GM19467 (cell line): ENCODE measurements at regions not wholly inside any gene's neighbourhood (a gene's known extent, or its start where the extent isn't known, plus 50 kb on each side); places are given as distances from the start of the nearest gene placed in this dataset.

Source experiments
- ATAC-seq: cut with Tn5 transposase; IDR thresholded peaks from one replicate; pipeline ENCODE4 v1.9.1; 2021; ENCODE audit warnings: mild to moderate bottlenecking, moderate library complexity; ENCODE audit not compliant: unreplicated experiment

DNA sequence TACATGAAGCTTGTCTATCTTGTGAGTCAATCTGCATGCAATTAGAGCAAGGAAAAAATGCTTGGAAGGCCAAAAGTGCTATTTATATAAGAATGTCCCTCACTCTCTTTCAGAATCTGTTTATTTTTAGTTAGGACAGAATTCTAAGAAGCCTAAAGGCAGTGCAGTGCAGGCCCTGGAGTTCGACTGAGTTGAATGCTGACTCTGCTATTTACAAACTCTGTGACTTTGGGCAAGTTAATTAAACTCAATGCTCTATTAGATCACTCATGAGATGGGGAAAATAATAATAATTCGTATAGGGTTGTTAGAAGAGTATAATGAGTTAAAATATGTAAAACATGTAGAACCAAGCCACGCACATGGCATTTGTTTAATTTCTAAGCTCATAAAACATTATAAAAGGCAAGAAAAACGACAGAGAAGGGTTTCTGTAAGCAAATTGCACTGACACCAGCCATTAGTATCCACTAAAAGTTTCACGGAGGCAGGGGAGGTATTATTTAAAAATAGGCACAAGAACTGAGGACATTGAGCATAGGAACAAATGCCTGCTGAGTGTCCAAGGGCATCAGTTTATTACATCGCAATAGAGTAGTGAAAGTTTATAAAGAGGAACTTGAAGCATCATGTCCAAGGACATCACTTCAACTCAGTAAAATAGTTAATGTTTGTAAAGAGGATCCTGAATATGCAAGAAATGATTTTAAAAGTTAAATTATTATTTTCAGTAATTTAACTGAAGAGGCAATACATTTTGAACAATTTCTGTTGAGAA lies 115.0 kb upstream of the INPP4B start:
- ATAC-seq, result no peak

DNA sequence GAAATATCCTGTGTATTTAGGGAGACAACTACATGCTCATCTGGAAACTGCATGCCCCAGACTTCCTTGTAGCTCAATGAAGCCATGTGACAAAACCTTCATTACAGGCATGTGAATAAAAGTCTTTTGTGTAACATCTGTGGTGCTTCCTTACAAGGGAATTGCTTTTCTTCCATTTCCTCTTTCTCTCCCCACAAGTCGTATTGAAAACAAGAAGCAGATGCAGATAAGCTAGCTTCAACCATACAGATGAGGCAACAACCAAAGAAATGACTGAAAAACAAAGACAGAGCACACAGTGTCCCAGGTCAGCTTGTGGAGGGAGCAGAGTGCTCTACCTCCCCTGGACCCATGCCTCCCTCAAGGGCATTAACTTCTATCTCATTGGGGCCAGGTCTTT lies 115.8 kb upstream of the INPP4B start:
- no peak for ATAC-seq

DNA sequence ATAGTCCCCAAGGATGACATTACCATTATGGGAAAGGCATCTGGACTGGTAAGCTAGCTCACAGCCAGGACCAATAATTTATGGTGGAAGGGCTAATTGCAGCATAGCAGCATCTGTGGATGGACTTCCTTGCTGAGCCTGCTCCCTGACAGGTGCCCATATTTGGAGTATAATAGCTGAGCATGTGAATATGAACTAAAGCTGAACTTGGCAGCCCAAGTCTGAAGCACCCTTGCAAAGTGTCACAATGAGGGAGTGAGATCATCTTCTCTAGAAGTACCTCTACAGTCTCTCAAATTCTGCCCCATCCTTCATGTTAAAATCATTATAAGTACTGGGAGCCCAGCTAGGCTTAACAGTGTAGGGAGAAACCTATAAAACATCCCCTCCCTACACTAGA lies 128.2 kb upstream of the INPP4B start:
- ATAC-seq, result no peak

DNA sequence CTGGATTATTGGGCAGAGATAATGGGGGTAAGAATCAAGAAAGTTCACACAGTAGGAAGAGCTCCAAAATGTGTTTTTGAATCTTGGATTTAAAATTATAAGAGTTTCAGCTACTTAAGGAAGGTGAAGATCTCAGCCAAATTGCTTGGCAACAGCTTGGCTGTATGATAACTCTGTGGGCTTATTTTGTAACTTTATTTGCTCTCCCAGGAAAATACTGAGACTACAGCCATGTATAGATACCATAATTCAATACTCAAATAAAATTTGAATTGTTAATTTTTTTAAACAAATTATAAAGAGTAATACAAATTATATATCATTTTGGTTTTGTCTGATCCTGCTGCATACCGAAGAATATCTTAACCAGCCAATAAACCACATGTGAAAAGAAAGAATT lies 129.5 kb upstream of the INPP4B start:
- ATAC-seq, result no peak

DNA sequence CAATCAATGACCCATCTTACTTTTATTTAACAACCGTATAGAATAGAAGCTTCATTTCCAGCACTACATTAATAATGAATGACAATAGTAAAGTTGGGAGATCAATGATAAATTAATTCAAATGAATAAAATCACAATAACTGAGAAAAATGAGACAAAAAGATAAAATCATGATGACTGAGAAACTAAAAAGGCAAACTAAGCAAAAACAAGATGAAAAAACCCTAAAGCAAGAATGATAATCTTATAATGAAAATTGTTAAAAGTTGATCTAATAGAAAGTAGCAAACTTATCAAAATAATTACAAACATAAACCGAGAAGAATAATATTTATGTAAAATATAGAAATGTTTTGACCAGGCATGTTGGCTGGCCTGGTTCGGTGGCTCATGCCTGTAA lies 130.4 kb upstream of the INPP4B start:
- ATAC-seq, result no peak

DNA sequence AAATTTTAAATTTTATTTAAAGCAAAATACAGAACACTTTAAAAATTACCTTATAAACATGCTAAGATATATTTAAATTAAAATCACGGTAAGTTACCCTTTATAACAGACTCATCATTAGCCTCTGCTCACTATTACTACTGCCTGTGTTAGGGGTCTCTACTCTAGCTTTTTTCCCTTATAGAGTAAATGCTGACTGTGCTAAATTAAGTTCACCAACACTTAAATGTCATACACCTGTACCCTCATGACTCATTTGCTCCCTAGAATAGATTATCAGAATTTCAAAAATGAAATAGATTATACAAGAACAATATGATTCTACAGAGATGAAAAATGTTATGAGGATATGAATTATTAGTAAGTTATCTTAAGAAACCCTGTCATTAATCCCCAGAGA lies 131.1 kb upstream of the INPP4B start:
- no peak for ATAC-seq

DNA sequence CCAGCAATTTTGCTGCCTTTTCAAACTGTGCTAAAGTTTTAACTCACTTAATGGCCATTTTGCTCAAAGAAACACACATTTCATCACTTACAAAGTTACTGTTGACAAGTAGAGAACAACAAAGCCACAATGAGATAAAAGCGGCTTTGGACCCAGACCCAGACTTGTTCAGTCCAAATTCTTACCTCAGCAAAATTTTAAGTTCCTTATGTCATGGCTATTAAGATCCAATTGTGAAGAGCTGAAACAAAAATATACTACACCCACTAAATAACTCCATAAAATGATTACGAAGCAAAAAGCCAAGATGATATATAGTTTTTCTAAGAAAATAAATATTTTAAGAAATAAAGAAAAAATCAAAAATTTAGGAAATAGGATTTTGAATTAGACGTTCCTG lies 137.0 kb upstream of the INPP4B start:
- no peak for ATAC-seq

DNA sequence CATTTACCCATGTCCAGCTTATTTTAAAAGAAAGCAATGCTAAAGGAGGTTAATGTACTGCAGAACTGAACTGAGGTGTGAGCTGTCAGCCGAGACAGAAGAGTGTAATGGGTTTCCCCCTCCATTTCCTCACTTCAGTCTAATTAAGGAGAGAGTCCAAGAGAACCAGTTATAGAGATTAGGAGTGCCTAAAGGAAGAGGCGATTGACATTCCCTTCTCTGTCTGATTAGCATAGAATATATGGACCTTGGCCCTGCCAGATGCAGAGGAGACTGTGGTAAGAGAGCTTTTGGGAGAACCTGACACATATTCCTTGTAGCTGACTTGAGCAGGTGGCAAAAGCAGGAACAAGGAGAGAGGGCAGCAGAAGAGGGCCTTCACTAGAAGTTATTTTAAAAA lies 137.5 kb upstream of the INPP4B start:
- ATAC-seq, result no peak

DNA sequence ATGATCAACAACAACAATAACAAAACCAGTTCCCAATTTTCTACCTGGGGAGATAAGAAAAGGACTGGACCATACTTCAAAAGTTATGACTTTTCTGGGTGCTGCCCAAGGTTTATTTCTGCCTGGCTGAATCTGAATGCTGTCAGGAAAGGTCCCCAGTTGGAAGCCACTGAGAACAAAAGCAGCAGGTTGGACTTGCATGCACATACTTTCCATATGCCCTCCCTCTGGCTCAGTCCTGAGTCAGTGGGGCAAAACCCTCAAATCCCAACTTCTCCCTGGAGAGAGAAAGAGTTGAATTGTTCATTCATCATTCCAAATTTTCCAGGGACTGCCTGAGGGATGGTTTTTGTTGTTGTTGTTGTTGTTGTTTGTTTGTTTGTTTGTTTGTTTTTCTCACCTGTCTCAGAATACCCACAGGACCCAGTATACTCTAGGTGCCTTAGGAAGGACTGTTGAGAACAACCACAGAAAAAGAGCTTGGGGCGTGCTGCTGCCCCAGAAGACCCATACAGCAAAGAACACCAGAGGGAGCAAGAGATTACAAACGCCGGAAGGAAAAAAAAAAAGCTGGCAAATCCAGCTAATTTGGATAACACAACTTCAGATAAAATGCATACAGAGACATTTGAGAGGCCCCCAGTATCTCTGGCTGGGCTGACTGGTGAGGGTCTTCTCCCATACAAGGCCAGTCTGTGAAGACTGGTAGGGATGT lies 138.9 kb upstream of the INPP4B start:
- ATAC-seq, result no peak

DNA sequence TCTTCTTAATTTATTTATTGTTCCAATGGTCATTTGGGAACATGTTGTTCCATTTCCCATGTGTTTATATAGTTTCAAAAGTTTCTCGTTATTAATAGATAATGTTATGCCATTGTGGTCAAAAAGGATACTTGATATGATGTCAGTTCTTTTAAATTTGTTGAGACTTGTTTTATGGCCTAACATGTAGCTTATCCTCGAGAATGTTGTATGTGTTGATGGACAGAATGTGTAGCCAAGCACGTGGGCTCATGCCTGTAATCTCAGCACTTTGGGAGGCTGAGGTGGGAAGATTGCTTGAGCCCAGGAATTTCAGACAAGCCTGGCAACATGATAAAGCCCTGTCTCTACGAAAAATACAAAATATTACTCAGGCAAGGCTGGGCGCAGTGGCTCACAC lies 168.5 kb upstream of the USP38 start:
- no peak for ATAC-seq

DNA sequence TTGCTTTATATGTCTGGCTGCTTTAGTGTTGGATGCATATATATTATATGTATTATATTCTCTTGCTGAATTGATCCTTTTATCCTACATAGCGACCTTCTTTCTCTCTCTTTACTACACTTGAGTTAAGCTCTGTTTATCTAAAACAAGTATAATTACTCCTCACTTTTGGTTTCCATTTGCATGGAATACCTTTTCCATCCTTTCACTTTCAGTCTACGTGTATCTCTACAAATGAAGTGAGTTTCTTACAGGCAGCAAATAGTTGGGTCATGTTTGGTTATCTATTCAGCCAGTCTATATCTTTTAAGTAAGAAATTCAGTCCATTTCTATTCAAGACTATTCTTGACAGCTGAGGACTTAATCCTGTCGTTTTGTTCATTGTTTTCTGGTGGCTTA lies 167.5 kb upstream of the USP38 start:
- no peak for ATAC-seq

DNA sequence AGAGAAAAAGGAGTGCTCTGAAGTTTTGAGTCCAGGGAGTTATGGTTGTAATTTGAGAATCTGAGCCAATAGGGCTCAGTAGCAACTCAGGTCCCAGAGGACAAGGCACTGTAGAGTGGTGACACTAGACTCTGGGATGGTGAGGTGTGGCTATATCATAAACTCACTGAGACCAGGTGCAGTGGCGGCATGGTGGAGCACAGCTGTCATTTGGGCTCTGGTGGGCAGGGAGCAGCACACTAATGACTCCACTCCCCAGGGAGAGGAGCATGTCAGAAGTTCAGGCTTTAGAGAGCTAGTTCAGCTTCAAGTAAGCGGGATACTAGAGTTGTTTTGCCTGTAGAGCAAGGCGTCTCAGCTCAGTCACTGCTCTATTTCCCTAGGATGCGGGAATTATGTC lies 165.4 kb upstream of the USP38 start:
- ATAC-seq, result no peak

DNA sequence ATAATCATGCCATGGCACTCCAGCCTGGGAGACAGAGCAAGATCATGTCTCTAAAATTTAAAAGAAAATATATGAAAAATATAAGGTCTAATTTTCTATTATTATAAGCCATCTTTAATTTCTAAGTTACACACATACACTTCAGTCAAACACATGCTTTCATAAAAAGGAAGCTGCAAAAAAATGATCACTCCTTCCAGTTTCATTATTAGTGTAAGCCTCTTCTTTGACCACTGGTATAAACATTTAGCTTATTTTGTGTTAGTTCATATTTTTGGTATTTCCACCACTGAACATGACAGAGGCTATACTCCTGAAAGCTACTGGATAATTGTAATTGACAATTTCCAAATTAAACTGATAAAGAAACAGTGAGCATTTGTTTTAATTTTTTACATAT lies 163.3 kb upstream of the USP38 start:
- ATAC-seq, result peak; percentile 72

DNA sequence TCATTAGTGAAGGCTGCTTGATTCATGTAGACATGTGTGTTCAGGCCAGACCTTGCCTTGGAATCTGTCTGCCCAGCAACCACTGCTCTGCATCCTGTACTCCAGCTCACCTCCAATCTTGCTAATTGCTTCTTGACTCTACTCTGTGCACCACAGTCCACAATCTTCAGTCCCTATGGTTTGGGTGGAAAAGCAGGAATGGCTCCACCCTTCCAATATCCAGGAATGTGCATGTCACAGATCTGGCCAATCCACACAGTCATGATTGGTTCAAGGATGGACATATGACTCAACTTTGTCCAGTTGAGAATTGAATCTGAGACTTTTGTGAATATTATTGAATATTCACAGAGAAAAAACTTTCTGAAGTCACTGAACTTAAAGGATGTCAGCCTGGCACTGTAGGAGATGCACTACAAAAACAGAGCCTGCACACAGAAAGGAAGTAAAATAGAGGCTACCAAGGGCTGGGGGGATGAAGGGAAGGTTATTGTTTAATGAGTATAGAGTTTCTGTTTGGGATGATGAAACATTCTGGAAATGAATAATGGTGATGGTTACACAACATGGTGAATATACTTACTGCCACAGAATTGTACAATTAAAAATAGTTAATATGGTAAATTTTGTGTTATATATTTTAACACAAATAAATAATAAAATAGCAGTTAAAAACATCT lies 161.3 kb upstream of the USP38 start:
- ATAC-seq, result peak; percentile 38

DNA sequence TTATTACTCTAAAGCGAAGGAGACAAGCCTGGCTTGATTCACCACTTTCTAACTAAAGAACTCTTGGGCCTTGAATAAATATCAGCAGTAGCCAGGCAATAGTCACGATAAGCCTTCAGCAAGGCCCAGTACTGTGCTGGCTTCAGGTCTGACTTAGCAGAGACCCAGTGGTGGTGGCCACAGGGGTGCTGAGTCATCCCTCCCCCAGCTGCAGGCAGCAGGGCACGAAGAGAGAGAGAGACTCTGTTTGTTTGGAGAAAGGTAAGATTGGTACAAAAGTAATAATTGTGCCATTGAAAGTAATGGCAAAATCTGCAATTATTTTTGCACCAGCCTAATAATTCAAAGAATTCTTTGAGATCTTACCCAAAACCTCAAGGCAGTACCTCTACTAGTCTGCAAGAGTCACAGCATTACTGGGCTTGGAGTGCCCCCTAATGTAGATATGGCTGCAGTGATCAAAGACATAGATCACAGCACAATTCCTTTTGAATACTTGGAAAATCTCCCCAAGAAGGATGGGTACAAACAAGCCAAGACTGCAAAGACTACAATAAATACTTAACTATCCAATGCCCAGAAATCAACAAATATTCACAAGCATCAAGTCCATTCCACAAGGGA lies 159.5 kb upstream of the USP38 start:
- ATAC-seq, result peak; percentile 41

DNA sequence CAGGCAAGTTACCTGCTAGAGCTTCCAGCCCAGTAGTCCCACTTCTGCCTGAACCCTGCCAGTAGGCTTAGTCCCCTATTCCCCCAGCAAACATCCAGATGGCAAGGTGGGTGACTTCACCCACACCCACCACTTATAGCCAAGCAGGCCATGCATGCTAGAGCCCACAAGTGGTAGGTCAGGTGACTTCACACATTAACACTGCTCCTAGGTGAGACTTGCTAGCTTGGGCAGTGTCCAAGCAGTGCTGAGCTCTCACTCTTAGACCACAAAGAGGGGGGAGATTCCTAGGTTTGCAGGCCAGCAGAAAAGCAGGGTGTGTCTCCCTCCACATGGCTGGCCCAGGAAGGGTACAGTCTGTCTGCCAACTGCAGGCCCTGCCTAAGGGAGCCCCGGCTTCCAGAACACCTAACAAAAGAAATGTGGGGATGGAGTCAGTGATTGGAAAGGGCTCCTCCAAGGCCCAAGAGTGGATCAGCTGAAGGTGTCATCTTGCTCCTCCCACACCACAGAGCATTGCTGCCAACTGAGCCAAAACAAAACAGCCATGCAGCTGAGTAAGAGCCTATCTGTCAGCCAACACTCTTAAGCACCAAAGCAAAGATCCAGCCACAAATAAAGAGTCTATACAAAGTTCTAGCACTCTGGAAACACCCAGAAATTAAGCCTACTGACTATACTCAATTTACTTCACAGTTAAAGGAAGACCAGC lies 158.1 kb upstream of the USP38 start:
- ATAC-seq, result no peak

DNA sequence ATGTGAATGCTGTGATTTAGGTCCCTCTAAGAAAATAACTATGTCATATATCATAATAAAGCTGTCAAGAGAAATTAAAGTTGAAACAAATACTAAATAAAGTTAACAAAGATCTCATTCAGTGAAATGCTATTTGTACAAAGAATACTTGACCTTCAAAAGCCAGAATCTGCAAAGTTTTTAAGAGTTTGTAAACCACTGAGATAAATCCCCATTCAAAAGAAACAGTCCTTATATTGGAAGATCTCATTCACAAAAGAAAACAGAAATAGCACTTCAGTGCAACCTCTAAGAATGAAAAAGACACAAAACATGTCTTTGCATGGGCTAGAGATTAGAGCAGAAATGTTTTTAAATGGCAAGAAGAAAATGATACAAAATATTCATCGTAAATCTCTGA lies 149.1 kb upstream of the USP38 start:
- ATAC-seq, result no peak

DNA sequence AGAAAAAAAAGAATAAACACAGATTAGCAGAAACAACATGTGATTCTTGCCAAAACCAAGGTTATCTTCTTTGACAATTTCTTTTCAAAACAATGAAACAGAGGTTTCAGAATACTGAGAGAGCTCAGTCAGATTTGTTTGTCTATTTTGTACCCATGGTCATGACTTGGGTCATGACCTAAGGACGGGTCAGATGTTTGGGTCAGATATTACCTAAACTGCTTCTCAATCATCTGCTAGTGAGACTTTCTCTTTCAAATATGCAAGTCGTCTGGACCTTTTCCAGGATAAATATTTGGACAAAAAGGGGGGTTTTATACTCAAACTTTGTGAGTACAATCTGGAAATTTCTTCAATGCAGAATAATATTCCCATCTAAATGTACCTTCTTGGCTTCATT lies 148.3 kb upstream of the USP38 start:
- ATAC-seq, result no peak

DNA sequence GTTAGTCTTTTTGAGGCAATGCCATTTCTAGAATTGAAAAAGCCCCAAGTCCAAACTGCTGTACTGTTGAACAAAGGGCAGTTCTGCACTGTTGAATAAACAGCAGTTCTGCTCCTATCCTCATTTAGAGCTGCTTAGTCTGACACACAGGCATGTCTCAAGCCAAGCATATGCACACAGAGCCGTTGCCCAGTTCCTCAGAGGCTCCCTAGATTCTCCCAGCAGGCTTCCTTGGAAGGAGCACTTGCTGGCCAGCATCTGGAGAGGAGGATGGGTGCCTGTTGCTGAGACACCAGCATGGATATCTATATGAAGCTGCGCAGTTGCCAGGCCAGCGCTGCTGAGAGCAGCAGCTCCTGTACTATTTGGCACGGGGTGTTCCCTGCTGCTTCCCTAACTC lies 138.3 kb upstream of the USP38 start:
- no peak for ATAC-seq

DNA sequence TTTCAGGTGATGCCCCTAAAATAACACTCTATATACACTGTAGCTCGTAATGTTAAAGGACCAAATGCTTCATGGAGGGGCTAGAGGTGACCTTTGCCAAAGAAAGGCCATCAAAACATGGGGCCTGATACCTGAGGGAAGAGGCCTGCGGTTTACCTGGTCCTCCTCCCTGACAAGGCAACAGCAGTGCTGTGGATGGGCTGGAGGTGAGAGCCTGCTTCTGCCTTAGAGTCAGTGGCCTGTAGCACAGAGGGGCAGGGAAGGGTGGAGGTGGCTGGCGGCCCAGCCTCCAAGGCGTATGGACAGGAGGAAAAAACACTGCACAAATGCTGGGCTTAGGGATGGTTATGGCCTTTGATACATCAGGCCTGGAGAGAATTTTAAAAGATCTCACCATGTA lies 137.8 kb upstream of the USP38 start:
- no peak for ATAC-seq

DNA sequence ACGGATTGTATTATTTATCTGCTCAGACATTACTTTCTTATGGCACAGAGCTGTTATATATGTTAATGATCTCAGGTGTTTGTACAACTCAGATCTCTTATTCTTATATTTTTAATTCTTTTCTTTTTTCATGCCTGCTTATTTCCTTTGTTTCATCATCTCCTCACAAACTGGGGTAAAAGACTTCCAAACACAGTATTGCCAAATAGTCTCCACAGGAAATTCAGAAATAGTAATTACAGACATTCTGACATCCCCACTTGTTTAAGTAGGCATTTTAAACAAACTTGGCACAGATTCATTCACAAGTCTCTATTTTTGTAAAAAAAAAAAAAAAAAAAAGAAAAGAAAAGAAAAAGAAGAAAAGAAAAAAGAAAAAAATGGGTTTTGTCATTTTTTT lies 129.7 kb upstream of the USP38 start:
- ATAC-seq, result no peak
